T-cell (primary cell): ENCODE measurements at regions not wholly inside any gene's neighbourhood (a gene's known extent, or its start where the extent isn't known, plus 50 kb on each side); places are given as distances from the start of the nearest gene placed in this dataset.

Experiments used
- ATAC-seq, 4 experiments: fragments of 200-7000 bp in 3 of 4; fragments of 150-1000 bp in 1 of 4; cut with Tn5 transposase; replicated peaks in 1 of 4; 1 replicate in 3 of 4; 2 replicates in 1 of 4; pipeline ENCODE4 v1.10.0; 2021; ENCODE audit warnings: moderate library complexity in 3 of 4, mild to moderate bottlenecking in 2 of 4, moderate number of reproducible peaks in 1 of 4
- CTCF ChIA-PET, 2 donors: fragments of 300-600 bp; sonication (Branson Sonifier 250); formaldehyde crosslinking; loops; one replicate each; lab custom pipeline; 2022; ENCODE audit warnings: antibody characterized with exemption in 2 of 2; lab: Charles Lee
- POLR2A ChIA-PET, 2 donors: fragments of 300-600 bp; sonication (Branson Sonifier 250); formaldehyde crosslinking; loops; one replicate each; lab custom pipeline; 2022; ENCODE audit warnings: antibody characterized with exemption in 2 of 2; lab: Charles Lee
- DNase-seq, 35 experiments: peaks; one replicate each; pipeline versions ENCODE4 v3.0.0 to v3.0.0-alpha.2; 2013 to 2023
- H3K27ac ChIP-seq: one replicate; pipeline ENCODE4 v1.5.1; 2013; ENCODE audit warnings: low read length
- H3K27me3 ChIP-seq, 2 experiments: replicated peaks in 1 of 2; 1 replicate in 1 of 2; 2 replicates in 1 of 2; pipeline versions ENCODE4 v1.6.1 to v1.7.0; 2013; ENCODE audit warnings: low read length in 1 of 2, mixed read lengths in 1 of 2; ENCODE audit not compliant: control insufficient read depth in 2 of 2, insufficient read depth in 2 of 2; ENCODE audit errors: extremely low read depth in 1 of 2
- H3K36me3 ChIP-seq, 2 donors: 1 replicate in 1 of 2; 2 replicates in 1 of 2; pipeline versions ENCODE4 v1.6.1 to v1.7.0; 2013; ENCODE audit warnings: low read length in 1 of 2; ENCODE audit not compliant: control insufficient read depth in 2 of 2, insufficient read depth in 1 of 2; ENCODE audit errors: extremely low read depth in 1 of 2
- H3K4me1 ChIP-seq, 2 experiments: 1 replicate in 1 of 2; 2 replicates in 1 of 2; pipeline versions ENCODE4 v1.6.1 to v1.7.0; 2013; ENCODE audit warnings: low read length in 2 of 2, mixed read lengths in 1 of 2; ENCODE audit not compliant: insufficient read depth in 2 of 2, control insufficient read depth in 1 of 2; ENCODE audit errors: extremely low read depth in 1 of 2
- H3K4me3 ChIP-seq, 2 donors: 1 replicate in 1 of 2; 2 replicates in 1 of 2; pipeline versions ENCODE4 v1.5.1 to v1.7.0; 2013; ENCODE audit warnings: mild to moderate bottlenecking in 2 of 2, low read length in 1 of 2, moderate library complexity in 1 of 2; ENCODE audit not compliant: control insufficient read depth in 1 of 2; ENCODE audit errors: extremely low read depth in 1 of 2
- H3K9me3 ChIP-seq: 2 replicates; pipeline ENCODE4 v1.7.0; 2013
- H3K27ac Mint-ChIP-seq, 2 donors: one replicate each; pipeline ENCODE4 v1.8.0; 2020 to 2021; ENCODE audit warnings: mild to moderate bottlenecking in 2 of 2, mixed read lengths in 2 of 2
- H3K27me3 Mint-ChIP-seq, 2 donors: one replicate each; pipeline ENCODE4 v1.8.0; 2021 to 2022; ENCODE audit warnings: mixed read lengths in 2 of 2
- H3K36me3 Mint-ChIP-seq: one replicate; pipeline ENCODE4 v1.8.0; 2021; ENCODE audit warnings: mixed read lengths
- H3K4me1 Mint-ChIP-seq, 3 donors: one replicate each; pipeline ENCODE4 v1.8.0; 2020 to 2022; ENCODE audit warnings: mixed read lengths in 3 of 3, mild to moderate bottlenecking in 1 of 3
- H3K4me3 Mint-ChIP-seq, 3 donors: one replicate each; pipeline ENCODE4 v1.8.0; 2020 to 2022; ENCODE audit warnings: mild to moderate bottlenecking in 3 of 3, mixed read lengths in 3 of 3, moderate library complexity in 3 of 3
- H3K9me3 Mint-ChIP-seq, 3 donors: one replicate each; pipeline ENCODE4 v1.8.0; 2020 to 2022; ENCODE audit warnings: mixed read lengths in 3 of 3
- WGBS: methylation state at CpG from one replicate; pipeline ENCODE4 v1.1.5; 2013; ENCODE audit warnings: missing lambda C conversion rate; ENCODE audit not compliant: insufficient coverage; 5-methylcytosine and 5-hydroxymethylcytosine counted together

- Mint-ChIP-seq H3K4me3 (no peak overlapping the region), H3K27ac (no peak overlapping the region), H3K4me1 (no peaks in the 10 kb centered on the region), H3K36me3 (peaks cover 46% of the 10 kb centered on the region), H3K9me3 (peaks cover 0 to 3% (median 3%) of the 10 kb centered on the region in 3 donors), H3K27me3 (no peaks in the 10 kb centered on the region)
- no peaks in the 10 kb centered on the region for H3K4me1 ChIP-seq
- ATAC-seq = no peak
- no peaks in the 10 kb centered on the region for H3K9me3 ChIP-seq
- 89% methylated on average over 14 of the region's 14 CpGs for WGBS
- no peaks in the 10 kb centered on the region for H3K27me3 ChIP-seq
- DNase-seq = no peak
- POLR2A ChIA-PET = no interaction called here
- H3K4me3 ChIP-seq = no peak overlapping the region
- H3K27ac ChIP-seq = no peak overlapping the region
- CTCF ChIA-PET = no interaction called here
- peaks cover 7 to 11% of the 10 kb centered on the region in 2 donors for H3K36me3 ChIP-seq
Measured at GRCh38 chr16:27698266-27698665, 148.3 kb downstream of the KATNIP start.

- Mint-ChIP-seq H3K27me3 (no peaks in the 10 kb centered on the region), H3K4me1 (no peaks in the 10 kb centered on the region), H3K4me3 (no peak overlapping the region), H3K9me3 (peaks cover 0 to 3% (median 3%) of the 10 kb centered on the region in 3 donors), H3K27ac (no peak overlapping the region), H3K36me3 (peaks cover 47% of the 10 kb centered on the region)
- H3K4me3 ChIP-seq = no peak overlapping the region
- ChIA-PET CTCF (no interaction called here), POLR2A (interaction anchor here in 1 of 2 donors (0.6 kb wide), 1 partner anchor 143 kb away, joined by 5 read pairs; no protein-coding TSS in a partner anchor)
- ATAC-seq = no peak
- H3K27me3 ChIP-seq = no peaks in the 10 kb centered on the region
- no peak overlapping the region for H3K27ac ChIP-seq
- no peak for DNase-seq
- H3K4me1 ChIP-seq = no peaks in the 10 kb centered on the region
- 100% methylated on average over 2 of the region's 8 CpGs for WGBS
- H3K9me3 ChIP-seq = no peaks in the 10 kb centered on the region
- peaks cover 5 to 11% of the 10 kb centered on the region in 2 donors for H3K36me3 ChIP-seq
Measured at GRCh38 chr16:27698746-27699145, 148.8 kb downstream of the KATNIP start.

- Histone ChIP-seq H3K27ac (no peak overlapping the region), H3K4me3 (no peak overlapping the region), H3K36me3 (peaks cover 5 to 11% of the 10 kb centered on the region in 2 donors), H3K4me1 (no peaks in the 10 kb centered on the region), H3K9me3 (no peaks in the 10 kb centered on the region), H3K27me3 (no peaks in the 10 kb centered on the region)
- Mint-ChIP-seq H3K4me1 (no peaks in the 10 kb centered on the region), H3K36me3 (peaks cover 54% of the 10 kb centered on the region), H3K27ac (no peak overlapping the region), H3K9me3 (peaks cover 0 to 3% (median 3%) of the 10 kb centered on the region in 3 donors), H3K27me3 (no peaks in the 10 kb centered on the region), H3K4me3 (no peak overlapping the region)
- POLR2A ChIA-PET = no interaction called here
- 97% methylated on average over 5 of the region's 7 CpGs for WGBS
- CTCF ChIA-PET = no interaction called here
- no peak for ATAC-seq
- DNase-seq = no peak
Measured at GRCh38 chr16:27699540-27699939, 149.6 kb downstream of the KATNIP start.

GRCh38 chr16:27700304-27700995, 150.5 kb downstream of the KATNIP start:
- no peaks in the 10 kb centered on the region for H3K4me1 Mint-ChIP-seq
- no peak overlapping the region for H3K27ac Mint-ChIP-seq
- DNase-seq (no peak), ATAC-seq (no peak)
- CTCF ChIA-PET = no interaction called here
- POLR2A ChIA-PET = no interaction called here
- H3K4me3 Mint-ChIP-seq = no peak overlapping the region
- Histone ChIP-seq H3K4me3 (no peak overlapping the region), H3K27me3 (no peaks in the 10 kb centered on the region), H3K27ac (no peak overlapping the region), H3K9me3 (no peaks in the 10 kb centered on the region), H3K4me1 (no peaks in the 10 kb centered on the region), H3K36me3 (peaks cover 5 to 11% of the 10 kb centered on the region in 2 donors)
- H3K9me3 Mint-ChIP-seq = peaks cover 0 to 3% (median 3%) of the 10 kb centered on the region in 3 donors
- 95% methylated on average over 8 of the region's 10 CpGs for WGBS
- H3K27me3 Mint-ChIP-seq = no peaks in the 10 kb centered on the region
- peaks cover 58% of the 10 kb centered on the region for H3K36me3 Mint-ChIP-seq

GRCh38 chr16:27701381-27701780, 151.4 kb downstream of the KATNIP start:
- Mint-ChIP-seq H3K36me3 (peaks cover 57% of the 10 kb centered on the region), H3K9me3 (peaks cover 0 to 2% (median 2%) of the 10 kb centered on the region in 3 donors)
- CTCF ChIA-PET = no interaction called here

GRCh38 chr16:27703121-27703520, 153.2 kb downstream of the KATNIP start:
- H3K4me3 ChIP-seq = no peak overlapping the region
- no peak overlapping the region for H3K27ac ChIP-seq
- H3K36me3 Mint-ChIP-seq = peaks cover 54% of the 10 kb centered on the region
- no peaks in the 10 kb centered on the region for H3K27me3 ChIP-seq
- peaks cover 5 to 14% of the 10 kb centered on the region in 2 donors for H3K36me3 ChIP-seq
- H3K27me3 Mint-ChIP-seq = no peaks in the 10 kb centered on the region
- H3K9me3 ChIP-seq = no peaks in the 10 kb centered on the region
- no peak for DNase-seq
- no peaks in the 10 kb centered on the region for H3K9me3 Mint-ChIP-seq
- POLR2A ChIA-PET = no interaction called here
- H3K27ac Mint-ChIP-seq = no peak overlapping the region
- no peak for ATAC-seq
- no peak overlapping the region for H3K4me3 Mint-ChIP-seq
- WGBS = 96% methylated on average over 4 of the region's 6 CpGs
- H3K4me1 ChIP-seq = no peaks in the 10 kb centered on the region
- CTCF ChIA-PET = no interaction called here
- no peaks in the 10 kb centered on the region for H3K4me1 Mint-ChIP-seq

More at GRCh38 chr16:27701381-27701780, 151.4 kb downstream of the KATNIP start:
- Histone ChIP-seq H3K9me3 (no peaks in the 10 kb centered on the region), H3K4me3 (no peak overlapping the region), H3K36me3 (peaks cover 5 to 11% of the 10 kb centered on the region in 2 donors), H3K4me1 (no peaks in the 10 kb centered on the region), H3K27me3 (no peaks in the 10 kb centered on the region), H3K27ac (no peak overlapping the region)
- WGBS = 91% methylated on average over 6 of the region's 8 CpGs
- DNase-seq = no peak
- no peak for ATAC-seq
- no peak overlapping the region for H3K4me3 Mint-ChIP-seq
- H3K4me1 Mint-ChIP-seq = no peaks in the 10 kb centered on the region
- POLR2A ChIA-PET = no interaction called here
- H3K27me3 Mint-ChIP-seq = no peaks in the 10 kb centered on the region
- H3K27ac Mint-ChIP-seq = no peak overlapping the region
